Inferior parietal cortex (tissue), 1 donor: ENCODE measurements at regions not wholly inside any gene's neighbourhood (a gene's known extent, or its start where the extent isn't known, plus 50 kb on each side); places are given as distances from the start of the nearest gene placed in this dataset.

Source experiments
- DNase-seq: peaks from one replicate; pipeline ENCODE4 v3.0.0-alpha.2; 2016; ENCODE audit errors: extremely low spot score

DNA sequence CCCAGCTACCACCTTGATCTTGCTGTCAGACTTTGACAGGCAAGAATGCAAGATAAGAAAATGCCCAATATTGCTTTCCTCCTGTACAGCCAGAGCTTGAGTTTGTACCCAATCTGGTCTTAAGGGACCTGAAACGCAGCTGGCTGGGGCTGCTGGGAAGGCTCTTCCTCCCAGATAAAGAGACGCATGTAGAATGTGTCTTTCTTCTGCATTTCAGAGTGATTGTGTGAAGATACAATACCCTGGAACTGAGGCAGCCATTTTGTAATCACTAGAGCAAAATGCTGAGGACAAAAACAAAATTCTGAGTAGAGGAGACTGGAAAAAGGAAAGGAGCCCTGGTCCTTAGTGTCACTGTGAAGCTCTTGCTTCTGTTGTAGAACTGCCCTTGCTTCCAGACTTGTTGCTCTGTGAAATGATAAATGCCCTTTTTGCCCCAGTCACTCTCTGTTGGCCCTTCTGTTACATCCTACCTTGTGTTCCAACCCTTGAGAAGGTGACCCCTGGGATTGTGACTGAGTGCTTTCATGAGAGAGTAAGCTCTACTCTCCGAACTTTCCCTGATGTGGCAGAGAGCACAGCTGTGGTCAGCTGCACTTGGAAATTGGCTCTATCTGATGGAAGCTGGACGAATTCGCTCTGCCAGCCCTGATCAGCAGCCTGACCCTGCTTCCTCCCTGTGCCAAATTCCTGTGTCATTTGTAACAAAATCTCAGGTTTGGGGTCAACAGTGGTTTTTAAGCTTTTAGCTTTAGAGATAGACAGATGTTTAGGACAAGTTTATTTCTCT, 137.4 kb upstream of the RBMS1 start:
- no peak for DNase-seq

DNA sequence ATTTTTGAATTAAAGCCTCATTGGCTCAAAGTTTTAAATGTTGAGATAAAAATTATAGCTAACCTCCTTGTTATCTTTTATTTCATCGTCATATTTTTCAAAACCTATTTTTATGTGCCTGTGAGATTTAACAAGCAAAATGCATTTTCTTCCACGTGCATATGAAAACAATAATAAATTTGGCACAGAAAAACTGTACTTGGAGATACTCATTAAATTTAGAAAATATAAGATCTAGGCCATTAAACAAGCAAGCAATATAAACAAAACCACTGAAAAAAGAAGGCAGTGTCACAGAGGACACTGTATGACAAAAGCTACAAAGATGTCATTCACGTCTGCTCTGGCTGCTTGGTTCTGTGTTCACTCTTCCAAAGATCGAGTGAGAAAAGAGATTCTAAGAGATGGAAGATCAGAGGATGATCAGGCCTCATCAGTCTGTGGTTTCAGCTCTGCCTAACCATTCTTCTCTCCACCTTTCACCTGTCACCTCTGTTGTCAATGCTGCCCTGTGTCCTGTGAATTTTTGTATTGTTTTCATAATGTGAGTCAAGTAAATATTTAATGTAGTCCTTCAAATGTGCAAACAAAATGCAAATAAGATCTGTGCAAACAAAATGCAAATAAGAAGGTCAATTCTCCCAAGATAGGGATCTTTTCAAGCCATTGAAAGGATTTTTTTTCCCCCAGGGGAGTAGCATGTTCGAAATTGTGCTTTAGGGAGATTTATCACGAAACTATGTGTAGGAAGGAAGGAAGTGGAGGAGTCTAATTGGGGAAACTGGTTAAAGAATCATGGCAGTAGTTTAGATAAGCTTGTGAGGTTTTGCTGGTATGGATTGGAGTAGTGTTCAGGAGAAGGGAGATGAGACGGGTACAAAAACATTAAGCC, 138.7 kb upstream of the RBMS1 start:
- no peak for DNase-seq

DNA sequence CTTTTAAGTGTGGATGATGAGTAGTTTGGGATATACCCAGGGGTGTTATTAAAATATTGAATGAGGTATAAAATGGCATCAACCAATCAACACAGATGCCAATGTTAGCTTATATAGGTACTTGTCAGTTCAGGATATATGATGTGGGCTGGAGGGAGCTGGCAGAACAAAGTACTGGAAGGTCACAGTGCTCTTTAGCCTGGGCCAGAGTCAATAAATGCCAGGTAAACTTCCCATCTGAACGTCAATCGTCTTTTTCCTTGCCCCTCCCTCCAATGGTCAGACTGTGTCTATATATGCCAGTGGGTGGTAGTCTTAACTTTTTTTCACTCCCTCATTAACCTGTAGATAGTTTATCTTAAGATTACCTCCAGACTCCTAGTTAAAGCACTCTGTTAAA, 140.8 kb upstream of the RBMS1 start:
- no peak for DNase-seq

DNA sequence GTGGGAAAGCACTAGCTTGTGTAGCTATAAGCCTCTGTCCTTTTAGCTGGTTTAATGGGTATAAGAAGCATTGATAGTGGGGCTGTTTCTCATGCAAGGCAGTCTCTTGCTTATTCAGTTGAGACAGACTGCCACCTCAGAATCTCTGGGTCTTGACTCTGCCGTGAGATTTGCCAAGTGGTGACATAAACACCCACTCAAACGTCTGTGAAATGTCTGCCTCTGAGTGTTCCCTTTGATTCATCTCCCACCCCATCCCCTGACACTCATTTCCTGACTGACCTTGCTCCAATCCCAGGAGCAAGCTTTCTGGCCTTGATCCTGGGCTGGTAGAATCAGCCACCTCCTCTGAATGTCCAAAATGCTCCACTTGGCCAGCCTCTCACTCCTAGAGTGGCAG, 141.9 kb upstream of the RBMS1 start:
- DNase-seq = no peak

DNA sequence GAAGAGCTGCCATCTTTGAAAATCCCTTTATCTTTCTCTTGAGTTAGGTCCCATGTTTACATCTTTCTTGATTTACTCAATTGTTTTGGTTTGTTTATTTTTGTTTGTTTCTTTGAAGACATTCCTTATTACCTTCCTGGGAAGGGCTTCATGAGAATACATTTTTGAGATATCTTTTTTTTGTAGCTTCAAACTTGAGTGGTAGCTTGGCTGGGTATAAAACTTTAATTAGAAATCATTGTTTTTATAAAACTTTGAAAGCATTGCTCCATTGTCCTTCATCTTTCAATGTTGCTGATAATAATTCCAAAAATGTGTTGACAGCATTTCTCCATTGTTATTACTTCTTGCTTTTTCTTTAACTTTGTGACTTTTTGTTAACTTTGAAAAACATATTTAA, 145.9 kb upstream of the RBMS1 start:
- DNase-seq = no peak

DNA sequence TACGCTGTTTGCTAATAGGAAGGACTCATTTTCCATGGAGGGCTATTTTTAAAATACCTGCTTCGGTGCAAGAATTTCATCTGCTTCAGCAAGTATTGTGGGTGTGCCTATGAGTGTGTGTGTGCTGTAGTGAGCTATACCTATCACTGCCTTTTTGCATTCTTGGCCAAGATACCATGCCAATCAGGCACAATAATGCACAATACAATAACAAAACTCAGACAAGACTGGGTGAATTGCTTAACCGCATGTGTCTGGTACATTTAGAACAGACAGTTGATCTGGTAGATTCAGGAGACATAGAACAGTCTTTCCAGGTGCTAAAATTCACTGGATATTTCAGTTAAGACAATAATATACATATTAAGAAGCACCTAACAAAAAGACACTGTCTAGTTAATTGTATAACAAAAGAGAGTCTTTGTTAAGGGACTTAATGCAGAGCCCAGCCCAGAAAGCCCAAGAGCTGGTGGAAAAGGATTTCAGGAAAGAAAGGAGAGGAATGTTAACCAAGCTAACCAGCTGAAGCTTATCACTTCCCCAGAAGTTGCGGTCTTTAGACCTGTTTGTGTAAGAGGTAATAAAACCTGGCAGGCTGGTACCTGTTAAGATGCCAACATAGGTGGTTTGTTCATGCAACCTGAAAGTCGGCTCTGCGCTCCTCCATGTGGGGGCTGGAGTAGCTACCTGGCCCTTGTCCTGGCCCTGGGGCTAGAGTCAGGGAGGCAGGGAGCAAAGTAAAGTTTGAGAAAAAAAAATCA, 153.3 kb upstream of the RBMS1 start:
- DNase-seq = no peak

DNA sequence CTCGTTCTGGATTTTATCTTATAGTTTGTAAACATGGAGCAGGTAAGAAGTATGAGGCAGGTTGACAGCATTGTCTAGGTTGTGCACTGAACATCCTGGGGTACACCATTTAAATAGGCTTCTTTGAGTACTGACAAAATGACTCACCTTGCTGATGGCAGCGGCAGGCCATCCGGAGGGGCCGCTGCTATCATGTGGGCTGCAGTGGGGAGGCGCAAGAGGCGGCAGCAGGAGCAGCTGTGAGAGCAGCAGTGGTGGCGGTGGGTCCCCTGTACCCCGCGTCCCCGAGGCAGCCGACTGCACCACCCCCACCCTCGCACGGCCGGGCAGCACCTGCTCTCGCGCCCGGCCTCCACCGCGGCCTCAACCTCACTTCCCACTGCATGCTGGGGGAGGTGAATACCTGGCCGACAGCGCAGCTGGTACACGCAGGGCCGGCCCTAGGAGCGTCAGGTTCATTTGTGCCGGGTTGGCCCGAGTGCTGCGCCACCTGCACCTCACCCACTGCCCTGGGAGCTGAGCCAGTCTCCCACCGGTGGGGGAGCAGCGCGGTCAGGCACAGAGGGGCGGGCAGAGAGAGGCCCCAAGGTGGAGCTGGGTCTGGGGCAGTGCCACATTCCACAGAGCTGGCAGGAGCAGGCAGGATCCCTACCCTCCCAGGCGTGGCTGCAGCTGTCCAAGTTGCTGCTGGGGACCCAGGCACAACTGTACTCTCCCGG, 154.5 kb upstream of the RBMS1 start:
- no peak for DNase-seq

DNA sequence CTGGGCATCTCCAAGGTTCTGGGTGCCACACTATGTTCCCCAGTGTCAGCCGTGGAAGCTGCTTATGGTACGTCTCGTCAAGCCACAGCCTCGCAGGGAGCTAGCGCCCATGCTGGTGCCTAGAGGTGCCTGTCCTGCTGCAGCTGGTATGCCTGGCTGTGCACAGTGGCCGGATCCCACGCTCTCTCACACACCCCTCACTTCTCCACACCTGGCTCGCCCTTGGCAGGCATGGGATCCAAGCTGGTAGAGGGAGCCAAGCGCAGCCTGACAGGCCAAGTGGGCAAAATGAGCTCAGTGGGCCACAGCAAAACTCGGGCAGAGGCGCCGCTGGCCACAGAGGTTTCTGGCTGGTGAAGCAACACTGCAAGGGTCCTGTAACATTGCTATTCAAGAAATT, 156.1 kb upstream of the RBMS1 start:
- DNase-seq = no peak

DNA sequence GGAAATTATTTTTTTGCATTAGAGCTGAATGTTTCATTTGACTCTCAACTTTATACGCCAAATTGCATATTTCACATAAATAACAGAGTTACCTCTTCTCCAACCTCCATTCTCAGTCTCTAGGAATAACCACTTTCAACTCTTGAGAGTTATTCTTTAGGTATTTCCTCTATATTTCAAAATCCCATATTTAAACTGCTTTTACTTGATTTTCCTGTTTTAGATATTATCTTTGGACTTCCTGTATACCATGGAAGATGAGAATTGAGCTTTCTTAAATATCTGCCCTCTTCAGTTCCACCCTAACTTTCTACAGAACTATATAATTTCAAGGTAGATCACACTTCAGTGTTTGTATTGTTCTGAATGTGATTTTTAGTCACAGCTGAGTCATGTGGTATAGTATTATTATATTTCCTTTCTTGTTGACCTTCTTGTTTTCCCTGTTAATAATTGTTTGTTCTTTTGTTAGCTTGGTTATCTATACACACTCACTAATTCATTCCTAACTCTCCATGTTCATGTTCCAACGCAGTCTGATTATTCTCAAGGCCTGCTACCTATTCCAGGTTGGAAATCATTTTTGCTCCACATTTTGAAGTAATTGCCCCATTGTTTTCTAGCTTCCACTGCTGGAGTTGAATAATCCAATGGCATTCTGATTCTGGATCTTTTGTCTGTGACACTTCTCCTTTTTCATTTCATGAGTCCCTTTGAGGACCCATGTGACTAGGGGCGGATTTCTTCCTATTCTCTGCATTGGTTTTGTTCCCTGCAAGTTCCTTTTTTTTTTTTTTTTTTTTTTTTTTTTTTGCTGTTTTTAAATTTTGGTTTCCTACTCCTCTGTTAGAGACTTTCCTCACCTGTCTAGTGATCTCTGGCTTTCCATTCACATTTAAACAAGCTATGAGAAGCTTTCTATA, 156.8 kb upstream of the RBMS1 start:
- DNase-seq = no peak

DNA sequence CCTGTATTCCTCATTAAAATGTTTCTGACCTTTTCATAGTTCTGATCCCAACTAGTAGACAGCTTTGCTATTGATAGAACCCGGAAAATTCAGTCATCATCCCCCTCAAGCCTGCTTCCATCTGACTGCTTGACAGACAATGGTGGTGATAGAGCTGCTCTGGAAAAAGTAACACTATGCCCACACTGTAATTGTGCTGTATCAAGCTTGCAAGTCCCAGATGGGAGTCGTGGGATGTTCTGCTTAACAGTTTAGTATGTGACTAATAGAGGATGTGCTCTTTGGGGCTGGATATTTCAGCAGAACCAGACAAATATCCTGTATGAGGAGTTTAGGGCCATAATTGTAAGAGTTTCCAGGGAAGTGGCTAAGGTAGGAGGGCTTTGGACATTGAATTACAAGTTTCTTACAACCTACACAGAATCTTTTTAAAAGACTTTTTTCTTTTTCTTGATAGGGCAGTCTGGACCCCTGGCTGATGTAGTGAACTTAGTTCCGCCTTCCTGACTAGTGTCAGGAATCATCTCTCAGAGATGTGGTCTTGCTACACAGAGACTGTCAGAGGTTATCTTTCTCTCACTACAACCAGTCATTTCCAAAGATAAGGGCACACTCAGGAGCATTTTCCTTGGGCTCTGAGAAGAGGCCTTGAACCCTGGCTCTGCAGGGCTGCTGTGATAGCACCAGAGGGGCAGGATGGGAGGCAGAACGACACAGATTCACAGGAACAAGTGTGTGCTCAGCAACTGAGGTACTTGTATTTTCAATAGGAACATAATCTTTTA, 158.0 kb upstream of the RBMS1 start:
- DNase-seq = peak; percentile 38

DNA sequence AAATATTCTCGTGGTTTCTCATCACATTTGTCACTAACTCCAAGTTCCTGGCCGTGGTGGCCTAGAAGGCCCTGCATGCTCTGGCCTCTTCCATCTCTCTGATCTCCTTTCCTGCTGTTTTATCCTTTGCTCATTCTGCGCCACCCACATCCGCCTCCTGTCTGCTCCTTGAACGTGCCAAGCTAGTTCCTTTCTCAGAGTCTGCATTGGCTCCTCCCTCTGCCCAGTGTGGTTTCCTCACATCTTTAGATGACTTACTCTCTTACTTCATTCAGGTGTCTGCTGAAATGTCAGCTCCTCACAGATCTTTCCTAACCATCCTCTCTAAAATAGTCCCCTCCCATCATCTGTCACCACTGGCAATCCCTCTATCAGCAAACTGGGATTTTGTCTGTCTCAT, 158.6 kb upstream of the RBMS1 start:
- DNase-seq = peak; percentile 10

DNA sequence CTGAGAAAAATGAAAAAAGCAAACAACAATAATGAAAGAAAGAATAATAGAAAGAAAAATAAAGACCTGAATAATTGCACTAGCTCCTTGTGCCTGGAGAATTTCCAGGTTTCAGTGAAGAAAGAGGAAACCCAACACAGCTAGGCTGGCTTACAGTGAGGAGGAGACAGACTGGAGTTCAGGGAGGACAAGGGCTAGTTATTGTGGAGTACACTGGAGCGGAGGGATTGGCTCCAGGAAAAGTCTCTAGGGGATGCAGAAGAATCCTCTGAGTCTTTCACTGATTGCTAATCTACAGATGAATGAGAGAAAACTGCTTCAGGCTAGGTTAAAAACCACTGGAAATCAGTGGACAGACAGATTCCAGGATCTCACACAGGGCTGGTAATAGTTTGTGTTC, 163.6 kb upstream of the RBMS1 start:
- no peak for DNase-seq

DNA sequence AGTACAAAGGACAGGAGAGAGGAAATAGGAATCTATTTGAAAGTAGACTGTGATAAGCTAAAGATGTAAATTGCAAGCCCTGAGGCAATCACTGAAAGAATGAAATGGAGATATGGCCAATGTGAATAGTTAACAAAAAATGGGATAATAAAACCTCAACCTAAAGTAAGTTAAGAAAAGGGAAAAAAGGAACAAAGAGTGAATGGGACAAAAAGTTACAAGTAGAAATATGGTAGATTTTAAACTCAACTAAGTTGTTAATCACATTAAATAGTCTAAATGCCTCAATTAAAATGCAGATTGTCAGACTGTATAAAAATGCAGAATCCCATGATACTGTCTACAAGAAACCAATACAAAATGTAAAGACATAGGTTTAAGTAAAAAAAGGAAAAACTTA, 165.2 kb upstream of the RBMS1 start:
- no peak for DNase-seq

DNA sequence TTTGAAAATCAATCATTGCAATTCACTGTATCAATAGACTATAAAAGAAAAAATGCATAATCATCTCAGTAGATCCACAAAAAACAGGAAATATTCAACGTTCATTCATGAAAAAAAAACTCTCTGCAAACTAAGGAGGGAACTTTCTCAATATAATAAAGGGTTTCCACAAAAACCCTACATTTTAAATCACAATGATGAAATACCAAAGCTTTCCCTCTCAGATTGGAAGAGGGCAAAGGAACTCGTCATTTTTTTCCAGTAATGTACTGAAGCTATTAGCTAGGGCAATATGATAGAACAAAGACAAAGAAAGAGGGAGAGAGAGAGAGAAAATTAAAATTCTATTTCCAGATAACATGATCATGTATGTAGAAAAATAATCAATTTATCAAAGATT, 167.1 kb upstream of the RBMS1 start:
- no peak for DNase-seq

DNA sequence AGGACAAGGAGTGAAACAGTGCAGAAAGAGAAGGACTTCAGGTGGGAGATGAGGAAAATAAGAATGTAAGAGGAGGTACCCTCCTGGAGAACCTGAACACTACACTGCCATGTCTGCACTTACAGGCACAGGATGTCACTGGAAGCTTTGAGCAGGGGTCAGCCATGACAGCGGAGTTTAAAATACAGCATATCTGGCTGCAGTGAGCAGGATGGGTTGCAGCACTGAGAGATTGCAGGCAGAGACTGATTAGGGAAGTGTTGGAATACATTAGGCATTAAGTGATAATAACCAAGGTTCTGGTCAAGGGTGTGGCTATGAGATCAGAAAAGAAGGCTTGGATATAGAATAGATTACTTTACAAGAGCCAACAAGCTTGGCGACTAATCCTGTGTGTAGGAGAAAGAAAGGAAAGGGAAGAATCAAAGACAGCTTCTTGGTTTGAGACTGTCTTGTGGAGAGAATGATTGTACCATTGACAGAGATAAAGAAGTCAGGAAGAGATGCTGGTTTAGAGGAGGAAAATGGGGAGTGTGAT, 171.1 kb upstream of the RBMS1 start:
- DNase-seq = no peak

DNA sequence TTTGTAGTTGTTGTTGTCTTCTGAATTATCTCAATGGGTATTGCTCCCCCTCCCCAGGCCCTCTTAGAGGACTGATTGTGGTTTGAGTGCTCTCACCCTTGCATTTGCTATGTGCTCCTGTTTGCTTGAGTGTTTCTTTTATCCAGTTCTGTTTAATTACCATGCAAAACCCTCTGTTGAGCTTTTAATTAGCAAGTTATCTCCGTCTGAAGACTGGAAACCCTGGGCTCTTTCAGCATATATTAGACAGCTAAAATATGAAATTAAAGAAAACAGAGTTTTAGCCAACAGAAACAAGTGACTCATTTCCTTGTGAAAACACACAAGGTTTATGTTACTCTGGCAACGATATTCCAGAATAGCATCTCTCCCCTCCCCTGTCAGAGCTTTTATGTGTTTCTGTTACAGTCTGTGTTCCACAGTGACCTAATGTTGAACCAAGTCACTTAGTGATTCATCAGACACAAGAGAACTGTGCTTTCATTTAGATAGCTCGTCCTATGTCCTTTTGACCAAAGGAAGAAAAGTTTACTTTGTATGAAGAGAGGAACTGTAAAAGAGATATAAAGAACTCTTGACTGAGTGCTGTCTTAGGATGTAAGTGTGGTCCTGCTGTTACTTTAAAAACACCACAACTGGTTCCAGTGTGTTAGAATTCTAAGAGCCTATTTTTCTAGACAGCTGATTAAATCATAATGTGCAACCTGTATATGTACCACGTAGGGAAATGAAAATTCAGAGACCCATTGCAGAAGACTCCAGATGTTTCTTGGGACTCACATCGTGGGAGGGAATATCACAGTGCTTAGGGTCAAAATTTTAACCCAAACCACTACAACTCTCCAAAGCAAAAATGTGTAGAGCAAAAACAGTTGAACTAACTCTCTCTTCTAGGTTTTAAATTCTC, 172.8 kb upstream of the RBMS1 start:
- peak; percentile 6 for DNase-seq

DNA sequence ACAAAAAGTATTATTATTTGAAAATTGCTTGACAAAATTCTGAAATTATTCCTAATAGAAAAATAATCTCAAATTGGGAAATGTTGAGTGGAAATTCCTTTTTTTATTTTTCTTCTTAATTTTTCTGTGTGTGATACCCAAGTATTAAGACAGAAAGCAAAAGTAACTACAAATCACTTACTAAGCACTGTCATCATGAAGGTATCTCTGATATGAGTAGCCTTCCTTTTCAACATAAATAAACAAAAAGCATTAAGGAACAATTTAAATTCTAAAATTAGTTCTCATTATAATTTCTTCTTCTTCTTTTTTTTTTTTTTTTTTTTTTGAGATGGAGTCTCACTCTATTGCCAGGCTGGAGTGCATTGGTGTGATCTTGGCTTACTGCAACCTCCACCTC, 174.2 kb upstream of the RBMS1 start:
- no peak for DNase-seq

DNA sequence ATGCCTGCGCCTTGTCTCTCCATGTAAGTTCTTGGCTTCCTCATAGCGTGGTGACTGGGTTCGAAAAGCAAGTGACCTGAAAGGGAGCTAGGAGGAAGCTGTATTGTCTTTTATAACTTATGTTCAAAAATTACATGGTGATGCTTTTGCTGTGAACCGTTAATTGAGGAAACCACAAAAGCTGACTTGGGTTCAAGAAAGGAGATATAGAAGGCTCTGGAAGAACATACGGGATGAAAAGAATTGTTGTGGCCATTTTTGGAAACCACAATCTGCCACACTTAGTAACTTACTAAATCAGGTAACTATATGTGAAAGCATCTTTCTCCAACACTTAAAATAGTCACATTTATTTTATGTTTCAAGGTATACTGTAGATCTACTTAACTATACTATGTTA, 177.0 kb upstream of the RBMS1 start:
- no peak for DNase-seq

DNA sequence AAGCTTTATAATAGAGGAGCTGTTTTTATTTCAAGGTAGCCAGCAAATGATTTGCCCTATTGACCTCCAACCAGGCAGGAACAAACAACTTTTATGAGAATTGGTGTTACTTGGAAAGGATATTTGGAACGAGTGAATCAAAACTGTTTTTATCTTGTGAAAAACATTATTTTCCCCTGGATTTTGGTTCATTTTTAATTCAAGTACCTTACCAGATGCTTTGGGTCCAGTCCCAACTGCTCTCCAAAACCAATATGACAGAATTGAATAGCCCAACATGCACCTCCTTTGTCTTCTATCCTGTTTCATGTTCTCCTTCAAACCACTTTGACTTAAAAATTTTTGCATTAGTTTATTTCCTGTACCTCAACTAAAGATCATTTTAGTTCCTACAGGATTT, 178.6 kb upstream of the RBMS1 start:
- DNase-seq = no peak
